ENCODE measurements at regions not wholly inside any gene's neighbourhood (a gene's known extent, or its start where the extent isn't known, plus 50 kb on each side); places are given as distances from the start of the nearest gene placed in this dataset.
"Not testable (repeated sequence)": the region's sequence is repeated elsewhere in the genome, so short reads cannot be mapped to it uniquely, and the experiment has no call there.

GRCh38 chr2:38482710-38483109 is 105.6 kb upstream of the ATL2 start:
- not testable (repeated sequence) for DNase-seq

GRCh38 chr2:38480617-38481016 is 103.5 kb upstream of the ATL2 start:
- DNase-seq = no peak

- DNase-seq = no peak
These were observed 99.9 kb upstream of the ATL2 start for GRCh38 chr2:38477006-38477405.

- DNase-seq = no peak
These were observed 98.5 kb upstream of the ATL2 start for GRCh38 chr2:38475567-38475881.

GRCh38 chr2:38474715-38475566 is 97.9 kb upstream of the ATL2 start:
- no peak for DNase-seq

GRCh38 chr2:38474021-38474456 is 97.0 kb upstream of the ATL2 start:
- DNase-seq = no peak

GRCh38 chr2:38473333-38474005 is 96.4 kb upstream of the ATL2 start:
- no peak for DNase-seq

GRCh38 chr2:38470115-38470514 is 93.0 kb upstream of the ATL2 start:
- no peak for DNase-seq

- DNase-seq = no peak
These were observed 90.8 kb upstream of the ATL2 start for GRCh38 chr2:38467768-38468455.

GRCh38 chr2:38466876-38467767 is 90.0 kb upstream of the ATL2 start:
- no peak for DNase-seq

GRCh38 chr2:38466409-38466808 is 89.3 kb upstream of the ATL2 start:
- DNase-seq = no peak

GRCh38 chr2:38465789-38466127 is 88.7 kb upstream of the ATL2 start:
- DNase-seq = no peak

GRCh38 chr2:38464971-38465788 is 88.1 kb upstream of the ATL2 start:
- no peak for DNase-seq

- DNase-seq = no peak
These were observed 86.7 kb upstream of the ATL2 start for GRCh38 chr2:38463752-38464151.

GRCh38 chr2:38462121-38462661 is 85.1 kb upstream of the ATL2 start:
- no peak for DNase-seq

GRCh38 chr2:38461470-38461869 is 84.4 kb upstream of the ATL2 start:
- no peak for DNase-seq

GRCh38 chr2:38460313-38460712 is 83.2 kb upstream of the ATL2 start:
- DNase-seq = no peak

GRCh38 chr2:38454081-38454480 is 77.0 kb upstream of the ATL2 start:
- DNase-seq = no peak

- DNase-seq = not testable (repeated sequence)
These were observed 74.7 kb upstream of the ATL2 start for GRCh38 chr2:38451778-38452177.

- no peak for DNase-seq
These were observed 73.4 kb upstream of the ATL2 start for GRCh38 chr2:38450509-38450908.

GRCh38 chr2:38448692-38449410 is 71.8 kb upstream of the ATL2 start:
- no peak for DNase-seq

Measured in SHP77 treated with DMSO at 0.1 percent for 48 hours (cell line).